HG03135 (cell line): ENCODE measurements at regions not wholly inside any gene's neighbourhood (a gene's known extent, or its start where the extent isn't known, plus 50 kb on each side); places are given as distances from the start of the nearest gene placed in this dataset.

Source experiments
- ATAC-seq: cut with Tn5 transposase; IDR thresholded peaks from one replicate; pipeline ENCODE4 v1.9.1; 2021; ENCODE audit warnings: mild to moderate bottlenecking, moderate library complexity; ENCODE audit not compliant: unreplicated experiment

DNA sequence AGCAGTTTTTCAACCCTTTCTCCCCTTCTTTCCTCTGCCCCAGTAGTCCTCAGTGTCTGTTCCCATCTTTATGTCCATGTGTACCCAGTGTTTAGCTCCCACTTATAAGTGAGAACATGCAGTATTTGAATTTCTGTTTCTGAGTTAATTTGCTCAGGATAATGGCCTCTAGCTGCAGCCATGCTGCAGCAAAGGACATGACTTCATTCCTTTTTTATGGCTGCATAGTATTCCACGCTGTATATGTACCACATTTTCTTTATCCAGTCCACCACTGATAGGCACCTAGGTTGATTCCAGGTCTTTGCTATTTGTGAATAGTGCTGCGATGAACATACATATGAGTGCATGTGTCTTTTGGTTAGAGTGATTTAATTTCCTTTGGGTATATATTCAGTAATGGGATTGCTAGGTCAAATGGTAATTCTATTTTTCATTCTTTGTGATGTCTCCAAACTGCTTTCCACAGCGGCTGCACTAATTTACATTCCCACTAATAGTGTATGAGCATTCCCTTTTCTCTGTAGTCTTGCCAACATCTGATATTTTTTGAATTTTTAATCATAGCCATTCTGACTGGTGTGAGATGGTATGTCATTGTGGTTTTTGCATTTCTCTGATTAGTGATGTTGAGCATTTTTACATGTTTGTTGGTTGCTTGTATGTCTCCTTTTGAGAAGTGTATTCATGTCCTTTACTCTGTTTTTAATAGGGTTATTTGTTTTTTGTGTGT is 54.6 kb upstream of the ANK2 start:
- ATAC-seq: no peak
